ENCODE measurements at regions not wholly inside any gene's neighbourhood (a gene's known extent, or its start where the extent isn't known, plus 50 kb on each side); places are given as distances from the start of the nearest gene placed in this dataset.
"Not testable (repeated sequence)": the region's sequence is repeated elsewhere in the genome, so short reads cannot be mapped to it uniquely, and the experiment has no call there.

DNA sequence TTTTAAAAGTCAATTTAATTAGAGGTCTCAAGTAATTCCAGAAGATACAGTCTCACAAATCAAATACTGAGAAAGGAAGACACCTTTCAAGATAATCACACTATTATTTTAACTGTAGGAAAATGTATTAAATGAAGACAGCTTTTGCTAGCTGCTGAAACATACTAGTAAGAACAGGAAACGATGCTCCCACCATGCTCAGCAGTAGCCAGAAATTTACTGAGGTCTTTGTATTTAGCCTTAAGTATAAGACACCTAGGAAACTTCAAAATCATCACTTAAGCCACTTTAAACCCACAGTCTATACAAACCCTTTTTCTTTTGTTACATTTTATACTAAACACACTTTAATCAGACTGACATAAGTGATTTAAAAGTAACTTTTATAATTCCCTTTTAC, 72.7 kb upstream of the NPIPB12 start:
- not testable (repeated sequence) for DNase-seq

GRCh38 chr16:29581764-29582163, 75.6 kb upstream of the NPIPB12 start:
- not testable (repeated sequence) for DNase-seq

DNA sequence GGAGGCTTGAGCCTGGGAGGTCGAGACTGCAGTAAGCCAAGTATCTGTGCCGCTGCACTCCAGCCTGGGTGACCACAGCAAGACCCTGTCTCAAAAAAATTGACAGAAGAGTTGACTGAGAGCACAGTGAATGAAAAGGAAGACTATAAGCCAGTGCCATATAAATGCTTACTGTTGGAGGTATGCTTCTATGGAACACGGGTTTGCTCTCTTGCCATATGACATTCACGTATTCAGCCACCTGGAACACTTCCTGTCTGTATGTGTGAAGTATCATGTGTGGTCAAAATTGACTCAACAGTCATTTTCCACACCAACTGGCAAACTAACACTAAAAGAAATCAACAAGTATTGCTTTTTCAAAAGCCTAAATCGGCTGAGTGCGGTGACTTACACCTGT, 71.1 kb upstream of the SPN start:
- DNase-seq: not testable (repeated sequence)

- DNase-seq: peak; percentile 70
Observed at GRCh38 chr16:29594269-29594925, 68.7 kb upstream of the SPN start.

DNA sequence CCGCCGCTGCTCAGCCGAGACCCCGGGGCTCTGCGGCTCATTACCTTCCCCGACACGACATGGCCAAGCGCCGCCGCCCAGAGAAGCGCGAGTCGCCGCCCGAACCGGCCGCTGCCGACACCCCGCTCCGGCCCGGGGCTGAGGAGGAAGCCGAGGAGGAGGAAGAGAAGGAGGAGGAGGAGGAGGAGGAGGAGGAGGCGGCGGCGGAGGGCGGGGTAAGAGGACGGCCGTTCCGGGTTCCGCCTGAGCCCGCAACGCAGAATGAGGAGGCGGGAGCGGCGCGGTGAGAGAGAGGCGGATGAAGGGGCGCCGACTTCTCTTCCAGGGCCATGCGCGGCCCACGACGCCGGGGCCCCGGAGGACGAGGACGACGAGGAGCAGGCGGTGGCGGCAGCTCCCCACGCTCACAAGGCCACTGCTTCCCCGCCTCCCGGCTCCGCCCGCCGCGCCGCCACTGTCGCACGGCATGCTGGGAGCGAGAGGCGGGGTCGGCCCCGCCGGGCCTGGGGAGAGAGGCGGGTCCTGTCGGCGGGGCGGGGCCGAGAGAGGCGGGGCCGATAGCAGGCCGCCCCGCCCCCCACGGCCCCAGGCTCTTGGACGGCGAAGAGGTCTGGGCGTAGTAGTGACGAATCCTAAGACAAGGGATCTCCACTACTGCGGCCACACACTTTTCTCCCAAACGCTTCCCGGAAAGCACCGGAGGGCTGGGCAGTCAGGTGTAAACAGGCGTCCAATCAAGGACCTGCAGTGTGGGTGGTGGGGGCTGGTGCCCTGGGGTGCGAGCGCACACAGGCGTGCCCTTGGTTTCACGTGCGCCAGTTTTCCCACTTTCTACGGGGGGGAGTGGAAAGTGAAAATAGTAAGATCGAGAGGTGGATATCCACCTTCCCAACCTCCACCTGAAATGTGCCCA, 67.9 kb upstream of the SPN start:
- DNase-seq: peak; percentile 98

DNA sequence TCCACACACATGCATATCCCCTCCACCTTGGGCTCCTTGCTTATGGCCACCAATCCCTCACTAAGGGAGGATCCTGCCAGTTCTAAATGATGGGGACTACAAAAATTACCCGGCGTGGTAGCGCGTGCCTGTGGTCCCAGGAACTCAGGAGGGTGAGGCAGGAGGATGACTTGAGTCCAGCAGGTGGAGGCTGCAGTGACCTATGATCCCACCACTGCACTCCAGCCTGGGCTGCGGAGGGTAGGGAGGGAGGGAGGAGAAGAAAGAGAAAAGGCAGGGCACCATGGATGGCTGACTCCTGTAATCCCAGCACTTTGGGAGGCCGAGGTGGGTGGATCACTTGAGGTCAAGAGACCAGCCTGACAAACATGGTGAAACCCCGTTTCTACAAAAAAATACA, 66.0 kb upstream of the SPN start:
- DNase-seq: not testable (repeated sequence)

GRCh38 chr16:29600111-29601000, 62.7 kb upstream of the SPN start:
- peak; percentile 44 for DNase-seq

DNA sequence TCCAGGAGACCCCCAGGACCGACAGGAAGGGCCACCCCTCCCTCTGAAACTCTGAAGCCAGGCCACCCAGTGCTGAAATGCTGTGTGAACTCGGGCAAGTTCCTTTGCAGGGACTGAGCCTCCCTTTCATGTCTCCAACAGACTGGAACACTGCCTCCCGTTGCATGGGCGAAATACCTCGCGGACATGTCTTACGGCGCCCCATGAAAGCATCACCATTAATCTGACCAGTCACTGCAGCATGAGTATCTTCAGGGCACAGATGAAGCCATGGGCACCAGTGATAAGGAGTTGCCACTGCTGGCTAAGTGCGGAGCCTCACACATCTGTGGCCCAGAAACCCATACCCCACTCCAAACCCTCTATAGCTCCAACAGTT, 60.8 kb upstream of the SPN start:
- DNase-seq: not testable (repeated sequence)

GRCh38 chr16:29602683-29603088, 60.4 kb upstream of the SPN start:
- DNase-seq: not testable (repeated sequence)

DNA sequence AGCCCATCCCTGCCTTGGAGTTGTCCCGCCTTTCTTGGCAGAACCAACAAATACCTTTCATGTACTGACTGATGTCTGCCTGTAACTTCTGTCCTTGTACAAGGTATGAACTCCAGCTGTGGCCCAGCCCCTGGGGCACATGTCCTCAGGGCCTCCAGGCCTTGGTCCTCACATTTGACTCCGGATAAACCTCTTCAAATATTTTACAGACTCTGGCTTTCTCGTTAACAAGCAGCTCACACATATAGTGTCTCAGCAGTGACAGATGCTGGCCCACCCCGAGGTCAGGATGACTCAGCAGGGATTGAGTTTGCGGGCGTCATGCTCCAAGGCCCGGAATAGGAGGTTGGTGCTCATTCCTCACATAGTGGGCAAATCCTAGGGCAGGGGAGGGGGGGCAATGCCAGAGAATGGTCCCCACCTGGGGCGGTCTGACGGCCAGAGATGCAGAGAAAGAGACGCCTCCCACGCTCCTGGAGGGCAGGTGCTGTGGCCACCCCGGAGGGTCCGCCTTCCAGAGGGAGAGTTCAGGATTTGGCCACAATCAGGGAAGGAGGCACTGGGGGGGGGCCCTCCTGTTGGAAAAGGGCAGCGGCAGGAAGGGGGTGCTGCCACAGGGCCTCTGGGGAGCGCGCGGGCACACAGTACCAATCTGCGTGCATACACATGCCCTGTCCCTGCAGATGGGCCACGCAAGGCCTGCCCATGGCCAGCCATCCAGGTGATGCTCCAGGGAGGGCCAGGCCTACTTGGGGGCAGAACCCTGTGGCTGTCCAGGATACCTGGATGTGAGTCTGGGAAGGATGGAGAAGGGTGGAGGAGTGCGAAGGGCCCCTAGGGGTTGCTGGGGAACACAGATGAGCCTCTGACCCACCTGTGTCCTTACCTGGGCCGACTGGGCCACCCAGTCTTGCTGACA, 58.2 kb upstream of the SPN start:
- peak; percentile 84 for DNase-seq

DNA sequence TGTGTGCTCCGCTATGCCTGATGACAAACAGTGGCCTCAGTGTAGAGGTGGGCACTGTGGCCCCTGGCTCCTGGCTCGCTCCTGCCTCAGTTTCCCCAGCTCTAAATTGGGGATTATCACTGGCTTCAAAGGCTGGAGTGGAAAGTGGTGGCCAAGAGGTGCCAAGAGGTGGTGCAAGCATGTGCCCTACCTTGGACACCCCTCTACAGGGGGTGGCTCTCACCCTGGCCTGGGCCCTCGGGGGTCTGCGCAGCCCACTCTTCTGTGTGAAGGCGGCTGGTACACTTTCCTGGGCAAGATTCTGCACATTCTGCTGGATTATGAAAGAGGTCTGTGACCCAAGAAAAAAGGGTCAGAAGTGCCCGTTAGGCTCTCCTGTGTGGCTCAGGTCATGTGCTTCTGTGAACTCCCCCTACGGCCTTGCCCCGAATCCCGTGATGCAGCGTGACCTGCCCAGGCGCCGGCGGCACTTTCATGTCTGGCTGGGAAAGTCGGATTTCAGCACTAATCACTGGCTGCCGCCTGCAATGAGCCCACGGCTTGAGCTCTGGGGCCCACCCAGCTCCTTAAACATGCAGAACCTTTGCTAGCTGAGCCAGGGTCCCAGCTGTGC, 57.3 kb upstream of the SPN start:
- DNase-seq: not testable (repeated sequence)

DNA sequence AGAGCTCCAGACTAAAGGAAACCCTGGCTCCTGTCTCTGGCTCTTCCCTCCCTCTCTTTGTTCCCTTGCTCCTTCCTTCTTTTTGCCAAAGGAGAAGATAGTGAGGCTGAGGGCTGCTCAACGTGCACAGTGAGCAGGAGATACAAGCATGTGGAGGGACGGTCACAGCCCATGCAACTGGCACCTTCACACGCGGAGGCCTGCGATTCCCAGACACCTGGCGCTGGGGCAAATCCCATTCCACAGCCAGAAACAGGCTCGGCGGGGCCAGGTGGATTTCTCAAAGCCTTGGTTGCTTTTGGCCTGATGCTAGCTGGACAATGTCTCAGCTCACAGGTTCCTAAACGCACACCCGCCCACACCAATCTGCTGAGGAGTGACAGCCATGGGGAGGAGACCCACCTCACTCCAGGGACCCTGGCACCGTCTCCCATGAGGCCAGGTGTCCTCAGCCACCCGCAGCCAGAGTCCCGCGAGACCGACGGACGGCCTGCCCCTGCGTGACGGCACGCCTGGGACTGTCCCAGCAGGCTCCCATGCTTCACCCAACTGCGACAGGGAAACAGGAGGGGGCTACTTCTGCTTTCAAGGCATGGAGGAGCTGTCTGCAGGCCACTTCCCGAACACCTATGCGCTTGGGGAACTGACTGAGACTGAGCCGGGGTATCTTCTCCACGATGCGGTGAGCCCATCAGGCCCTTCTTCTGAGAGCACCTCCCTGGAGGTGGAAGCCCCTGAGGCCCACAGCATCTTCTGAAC, 56.2 kb upstream of the SPN start:
- peak; percentile 19 for DNase-seq

DNA sequence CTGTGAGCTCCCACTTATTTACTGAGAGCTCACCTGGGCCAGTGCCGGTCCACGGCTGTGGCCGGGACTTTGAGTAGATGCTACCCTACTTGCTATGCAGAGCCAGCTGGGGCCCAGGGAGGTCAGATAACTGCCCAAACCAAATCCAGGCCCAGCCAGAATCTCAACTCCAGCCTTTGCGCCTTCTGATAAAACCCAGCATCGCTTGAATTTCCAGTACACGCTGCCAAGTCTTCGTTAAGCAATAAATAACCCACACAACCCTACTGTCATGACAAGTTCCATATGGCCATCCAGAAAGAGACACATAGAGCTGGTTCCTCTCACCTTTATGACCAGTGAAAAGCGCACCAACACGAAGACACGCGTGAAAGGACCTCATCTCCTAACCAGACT, 55.6 kb upstream of the SPN start:
- DNase-seq: peak; percentile 40

DNA sequence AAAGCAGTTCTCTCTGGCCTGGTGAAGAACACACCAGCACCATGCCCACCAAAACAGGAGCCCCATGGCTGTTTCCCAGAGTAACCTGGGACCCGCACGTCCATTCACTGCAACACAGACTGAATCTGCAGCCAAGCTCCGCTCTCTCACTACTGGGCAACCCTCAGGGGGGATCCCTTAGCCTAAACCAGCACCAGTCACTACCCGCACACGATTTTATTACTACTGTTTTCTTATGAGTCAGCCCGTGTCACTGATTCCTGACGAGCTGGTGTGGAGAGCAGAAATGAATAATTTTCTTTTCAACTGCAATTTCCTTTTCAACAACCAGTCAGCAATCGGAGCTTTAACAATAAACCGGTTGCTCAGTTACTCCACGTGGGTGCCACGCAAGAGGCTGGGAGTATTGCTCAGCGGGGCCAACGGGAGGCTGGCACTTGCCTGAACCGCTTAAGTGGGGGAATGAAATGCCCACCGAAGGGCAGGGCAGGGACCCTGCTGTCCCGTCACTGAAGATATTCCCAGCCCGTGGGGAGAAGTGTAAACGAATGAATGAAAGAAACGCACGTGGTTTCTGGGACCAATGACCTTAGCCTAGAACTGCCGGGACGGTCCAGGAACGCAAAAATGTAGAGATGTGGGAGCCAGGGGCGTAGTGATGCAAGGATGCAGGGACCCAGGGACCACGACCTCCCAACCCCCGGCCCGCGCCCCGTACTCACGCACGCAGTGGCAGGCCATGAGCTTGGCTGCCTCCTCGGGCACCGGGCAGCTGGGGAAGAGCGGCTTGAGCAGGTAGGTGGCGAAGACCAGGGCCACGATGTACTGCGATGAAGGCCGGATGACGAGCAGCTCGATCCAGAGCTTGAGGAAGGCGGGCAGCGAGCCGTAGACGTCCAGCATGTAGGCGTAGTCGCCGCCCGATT, 50.4 kb upstream of the SPN start:
- DNase-seq: peak; percentile 37

Data from NCI-H69 (cell line).